Pancreas (tissue), 10 donors: ENCODE measurements at regions not wholly inside any gene's neighbourhood (a gene's known extent, or its start where the extent isn't known, plus 50 kb on each side); places are given as distances from the start of the nearest gene placed in this dataset.

Source experiments
- ATAC-seq, 4 donors: fragments of 200-7000 bp; cut with Tn5 transposase; one replicate each; pipeline versions ENCODE4 v1.8.0 to v1.9.1; 2020; ENCODE audit warnings: mild to moderate bottlenecking in 4 of 4, moderate library complexity in 4 of 4
- DNase-seq, 6 donors: peaks; one replicate each; pipeline ENCODE4 v3.0.0-alpha.2; 2020
- FAIRE-seq: peaks from 2 replicates; lab custom pipeline; 2012; peaks lifted over from hg19 to GRCh38; lab: Jason Lieb, UNC
- H3K27ac ChIP-seq, 4 donors: fragments of 200-600 bp; sonication (generic); 1 replicate in 3 of 4; 2 replicates in 1 of 4; pipeline versions ENCODE4 v1.5.0 to v1.8.0; 2020
- H3K27me3 ChIP-seq, 4 donors: fragments of 200-600 bp; one replicate each; pipeline ENCODE4 v1.8.0; 2021
- H3K36me3 ChIP-seq, 3 donors: fragments of 200-600 bp; sonication (generic) in 1 of 3; one replicate each; pipeline versions ENCODE4 v1.5.0 to v1.8.0; 2020 to 2021
- H3K4me1 ChIP-seq, 3 donors: fragments of 200-600 bp; one replicate each; pipeline ENCODE4 v1.8.0; 2021
- H3K4me3 ChIP-seq, 4 donors: fragments of 200-600 bp; sonication (generic) in 2 of 4; one replicate each; pipeline versions ENCODE4 v1.5.0 to v1.8.0; 2020 to 2021
- H3K9me3 ChIP-seq, 4 donors: fragments of 200-600 bp; one replicate each; pipeline ENCODE4 v1.8.0; 2021
- CTCF ChIP-seq, 4 donors: fragments of 200-600 bp; sonication (generic) in 3 of 4; IDR thresholded peaks; one replicate each; pipeline versions ENCODE4 v1.5.0 to v1.8.0; 2021; ENCODE audit warnings: antibody characterized with exemption in 4 of 4
- WGBS, 2 donors: extraction: QIAGEN DNeasy Blood & Tissue Kit; methylation state at CpG; one replicate each; pipeline ENCODE4 v1.1.7; 2013; 5-methylcytosine and 5-hydroxymethylcytosine counted together
- intact Hi-C, 3 donors: fragments of 100-400 bp; cut with DNase I; formaldehyde crosslinking; loops; one replicate each; pipeline versions ENCODE4 v1.11.1 to v1.14.2; 2022
- donor health status: healthy with polysubstance abuse.
- donor health status: DM: no; HTN: no; CAD: no; lungs with moderate emphysema.
- donor health status: DM: no; HTN: no; CAD: no.
- donor health status: control.
- donor health status: control.
- donor health status: Bipolar disorder and iron deficiency.
- donor health status: DM: yes; HTN: yes; CAD: no.
- donor health status: DM: no; HTN: no; CAD: no.
- donor health status: DM: no; HTN: no; CAD: no.
- donor health status: DM: yes; HTN: yes; CAD: no.

GRCh38 chr5:174971210-174971609 lies 246.8 kb downstream of the MSX2 start:
- no peak for TF ChIP-seq CTCF (IDR thresholded peaks at IDR 0.05)
- H3K9me3 ChIP-seq: no peaks in the 10 kb centered on the region
- peaks cover 6 to 20% (median 9%) of the 10 kb centered on the region in 3 donors for H3K4me1 ChIP-seq
- H3K27me3 ChIP-seq: no peaks in the 10 kb centered on the region
- no peaks in the 10 kb centered on the region for H3K36me3 ChIP-seq
- H3K27ac ChIP-seq: no peak overlapping the region
- ATAC-seq (peak in 1 of 4 donors; percentile 20), FAIRE-seq (no peak), DNase-seq (no peak)
- H3K4me3 ChIP-seq: no peak overlapping the region
- intact Hi-C loops: no loop called here

- no peak overlapping the region for H3K27ac ChIP-seq
- no peak for TF ChIP-seq CTCF (IDR thresholded peaks at IDR 0.05)
- H3K4me3 ChIP-seq: no peak overlapping the region
- peaks cover 6 to 20% (median 9%) of the 10 kb centered on the region in 3 donors for H3K4me1 ChIP-seq
- FAIRE-seq (no peak), DNase-seq (peak in 1 of 6 donors; percentile 21), ATAC-seq (peak; percentile 36 to 62 (median 52))
- no peaks in the 10 kb centered on the region for H3K27me3 ChIP-seq
- intact Hi-C loops: no loop called here
- no peaks in the 10 kb centered on the region for H3K36me3 ChIP-seq
- peaks cover 0 to 3% (median 0%) of the 10 kb centered on the region in 4 donors for H3K9me3 ChIP-seq
- 31 to 32% methylated on average over 4 of the region's 4 CpGs for WGBS, 2 donors
Measured at GRCh38 chr5:174970502-174970901, 246.1 kb downstream of the MSX2 start.

GRCh38 chr5:174953871-174954270 lies 229.5 kb downstream of the MSX2 start:
- FAIRE-seq: no peak
- Histone ChIP-seq H3K4me3 (no peak overlapping the region), H3K36me3 (no peaks in the 10 kb centered on the region), H3K4me1 (no peaks in the 10 kb centered on the region), H3K27ac (no peak overlapping the region), H3K9me3 (no peaks in the 10 kb centered on the region), H3K27me3 (no peaks in the 10 kb centered on the region)
- intact Hi-C loops: loop anchor here in 1 of 3 donors (5.0 kb wide), 1 partner anchor 488 kb away; the partner anchor contains the start of gene DRD1
- ATAC-seq: no peak
- no peak for DNase-seq
- WGBS, 2 donors: 81 to 82% methylated on average over 6 of the region's 6 CpGs
- no peak for TF ChIP-seq CTCF (IDR thresholded peaks at IDR 0.05)

GRCh38 chr5:174951151-174951780 lies 226.9 kb downstream of the MSX2 start:
- FAIRE-seq (no peak), DNase-seq (peak in 4 of 6 donors; percentile 45 to 70 (median 48)), ATAC-seq (peak; percentile 84 to 97 (median 96))
- H3K36me3 ChIP-seq: no peaks in the 10 kb centered on the region
- H3K27ac ChIP-seq: no peak overlapping the region
- no peaks in the 10 kb centered on the region for H3K9me3 ChIP-seq
- WGBS, 2 donors: 19 to 22% methylated on average over 5 of the region's 5 CpGs
- intact Hi-C loops: loop anchor here in 1 of 3 donors (5.0 kb wide), 1 partner anchor 491 kb away; the partner anchor contains the start of gene DRD1
- H3K4me1 ChIP-seq: no peaks in the 10 kb centered on the region
- peak; percentile 69 to 82 (median 75) for TF ChIP-seq CTCF (IDR thresholded peaks at IDR 0.05)
- H3K4me3 ChIP-seq: no peak overlapping the region
- no peaks in the 10 kb centered on the region for H3K27me3 ChIP-seq

- DNase-seq (no peak), FAIRE-seq (no peak), ATAC-seq (no peak)
- WGBS, 2 donors: 51 to 54% methylated on average over 1 of the region's 1 CpG
- Histone ChIP-seq H3K4me1 (no peaks in the 10 kb centered on the region), H3K27me3 (no peaks in the 10 kb centered on the region), H3K4me3 (no peak overlapping the region), H3K9me3 (no peaks in the 10 kb centered on the region), H3K27ac (no peak overlapping the region), H3K36me3 (no peaks in the 10 kb centered on the region)
- TF ChIP-seq CTCF (IDR thresholded peaks at IDR 0.05): no peak
- intact Hi-C loops: no loop called here
Measured at GRCh38 chr5:174947548-174947947, 223.2 kb downstream of the MSX2 start.
